H1 (cell line): ENCODE measurements at regions not wholly inside any gene's neighbourhood (a gene's known extent, or its start where the extent isn't known, plus 50 kb on each side); places are given as distances from the start of the nearest gene placed in this dataset.

Experiments used
- CTCF ChIA-PET: fragments of 300-600 bp; sonication (Branson Sonifier 250); formaldehyde crosslinking; loops from one replicate; lab custom pipeline; 2021; ENCODE audit not compliant: partially characterized antibody; lab: Charles Lee
- POLR2A ChIA-PET: fragments of 300-600 bp; sonication (Branson Sonifier 250); formaldehyde crosslinking; loops from one replicate; lab custom pipeline; 2021; ENCODE audit warnings: inconsistent platforms; ENCODE audit not compliant: partially characterized antibody; lab: Charles Lee
- DNase-seq, 2 experiments: peaks; one replicate each; pipeline versions ENCODE4 v3.0.0 to v3.0.0-alpha.2; 2010 to 2022; ENCODE audit warnings: low spot score in 2 of 2, low read depth in 1 of 2, mixed read lengths in 1 of 2
- FAIRE-seq: peaks from 2 replicates; lab custom pipeline; 2011; peaks lifted over from hg19 to GRCh38; lab: Jason Lieb, UNC
- H2AFZ ChIP-seq: 2 replicates; pipeline ENCODE4 v1.8.1; 2012; ENCODE audit warnings: low read length, inconsistent platforms
- H2AK5ac ChIP-seq: 2 replicates; pipeline ENCODE4 v1.6.1; 2013; ENCODE audit warnings: low read depth, low read length
- H2BK120ac ChIP-seq: replicated peaks from 2 replicates; pipeline ENCODE3; 2013; ENCODE audit warnings: low read depth, low read length, inconsistent platforms
- H2BK12ac ChIP-seq: 2 replicates; pipeline ENCODE4 v1.6.1; 2013; ENCODE audit warnings: low read depth, low read length
- H2BK15ac ChIP-seq: 2 replicates; pipeline ENCODE4 v1.6.1; 2013; ENCODE audit warnings: low read length
- H2BK20ac ChIP-seq: 2 replicates; pipeline ENCODE4 v1.6.1; 2013; ENCODE audit warnings: low read length
- H2BK5ac ChIP-seq: 2 replicates; pipeline ENCODE4 v1.6.1; 2013; ENCODE audit warnings: low read depth, low read length
- H3K14ac ChIP-seq: 2 replicates; pipeline ENCODE4 v1.6.1; 2013; ENCODE audit warnings: inconsistent platforms; ENCODE audit not compliant: insufficient read length
- H3K18ac ChIP-seq: 2 replicates; pipeline ENCODE4 v1.6.1; 2013; ENCODE audit warnings: low read length; ENCODE audit errors: extremely low read depth
- H3K23ac ChIP-seq: 2 replicates; pipeline ENCODE4 v1.6.1; 2013; ENCODE audit warnings: inconsistent platforms; ENCODE audit not compliant: insufficient read length
- H3K23me2 ChIP-seq: 2 replicates; pipeline ENCODE4 v1.6.1; 2013; ENCODE audit warnings: low read depth, low read length
- H3K27ac ChIP-seq: 2 replicates; pipeline ENCODE4 v1.6.1; 2011; ENCODE audit warnings: low read depth, low read length, inconsistent platforms
- H3K27me3 ChIP-seq, 4 experiments: replicated peaks in 1 of 4; 1 replicate in 1 of 4; 2 replicates in 3 of 4; pipeline versions ENCODE4 v1.6.1 to v1.8.1; 2011 to 2013; ENCODE audit warnings: low read length in 3 of 4, mild to moderate bottlenecking in 3 of 4, inconsistent platforms in 2 of 4, mixed read lengths in 2 of 4, moderate library complexity in 1 of 4; ENCODE audit not compliant: control insufficient read depth in 3 of 4, insufficient read depth in 3 of 4; ENCODE audit errors: extremely low read depth in 1 of 4
- H3K36me3 ChIP-seq, 4 experiments: 2 replicates each; pipeline versions ENCODE4 v1.6.1 to v1.8.1; 2011 to 2013; ENCODE audit warnings: mild to moderate bottlenecking in 4 of 4, low read length in 3 of 4, moderate library complexity in 2 of 4, control low read depth in 1 of 4, inconsistent platforms in 1 of 4; ENCODE audit not compliant: insufficient read depth in 4 of 4, control insufficient read depth in 2 of 4
- H3K4ac ChIP-seq: replicated peaks from 2 replicates; pipeline ENCODE3; 2013; ENCODE audit warnings: low read length, low read depth, mixed read lengths, inconsistent platforms; ENCODE audit not compliant: insufficient read length
- H3K4me1 ChIP-seq, 4 experiments: replicated peaks in 1 of 4; 1 replicate in 1 of 4; 2 replicates in 3 of 4; pipeline versions ENCODE4 v1.6.1 to v1.8.1; 2011 to 2013; ENCODE audit warnings: low read length in 3 of 4, inconsistent platforms in 2 of 4, mixed read lengths in 1 of 4; ENCODE audit not compliant: insufficient read depth in 4 of 4, control insufficient read depth in 3 of 4
- H3K4me2 ChIP-seq, 2 experiments: 2 replicates each; pipeline versions ENCODE4 v1.6.1 to v1.8.1; 2011 to 2013; ENCODE audit warnings: low read depth in 2 of 2, low read length in 2 of 2, control low read depth in 1 of 2, inconsistent platforms in 1 of 2, mild to moderate bottlenecking in 1 of 2; ENCODE audit not compliant: insufficient read depth in 1 of 2
- H3K4me3 ChIP-seq, 4 experiments: fragments of 200-600, 300-600 bp in 1 of 4; sonication (generic), shearing (Covaris generic), sonication (Bioruptor Twin) in 1 of 4; 2 replicates each; pipeline versions ENCODE4 v1.5.1 to v1.8.1; 2011 to 2016; ENCODE audit warnings: low read length in 4 of 4, low read depth in 3 of 4, control low read depth in 2 of 4, inconsistent platforms in 2 of 4, mild to moderate bottlenecking in 2 of 4, mixed read lengths in 1 of 4, moderate library complexity in 1 of 4; ENCODE audit not compliant: insufficient read depth in 2 of 4; ENCODE audit errors: extremely low read depth in 1 of 4
- H3K56ac ChIP-seq: replicated peaks from 2 replicates; pipeline ENCODE3; 2013; ENCODE audit warnings: low read depth, mild to moderate bottlenecking, mixed read lengths, low read length, inconsistent platforms; ENCODE audit not compliant: insufficient read length
- H3K79me1 ChIP-seq: 2 replicates; pipeline ENCODE4 v1.6.1; 2013; ENCODE audit warnings: low read depth, low read length, control low read depth
- H3K79me2 ChIP-seq, 2 experiments: 2 replicates each; pipeline versions ENCODE4 v1.6.1 to v1.8.1; 2012 to 2013; ENCODE audit warnings: low read length in 2 of 2, mild to moderate bottlenecking in 2 of 2, inconsistent platforms in 1 of 2; ENCODE audit not compliant: insufficient read depth in 2 of 2, control insufficient read depth in 1 of 2
- H3K9ac ChIP-seq, 4 experiments: replicated peaks in 1 of 4; 1 replicate in 1 of 4; 2 replicates in 3 of 4; pipeline versions ENCODE4 v1.6.1 to v1.8.1; 2011 to 2013; ENCODE audit warnings: low read depth in 3 of 4, low read length in 3 of 4, control low read depth in 2 of 4, mild to moderate bottlenecking in 2 of 4, moderate library complexity in 2 of 4, inconsistent platforms in 1 of 4; ENCODE audit errors: extremely low read depth in 1 of 4
- H3K9me3 ChIP-seq, 2 experiments: 2 replicates each; pipeline versions ENCODE4 v1.6.1 to v1.8.1; 2012 to 2013; ENCODE audit warnings: mild to moderate bottlenecking in 2 of 2, moderate library complexity in 2 of 2, control low read depth in 1 of 2, inconsistent platforms in 1 of 2, low read depth in 1 of 2, low read length in 1 of 2, mixed read lengths in 1 of 2; ENCODE audit not compliant: insufficient read depth in 2 of 2
- H4K20me1 ChIP-seq, 2 experiments: replicated peaks in 1 of 2; 2 replicates each; pipeline versions ENCODE3 to v1.8.1; 2011 to 2013; ENCODE audit warnings: inconsistent platforms in 2 of 2, low read length in 2 of 2, mild to moderate bottlenecking in 1 of 2; ENCODE audit not compliant: insufficient read depth in 2 of 2, control insufficient read depth in 1 of 2
- H4K5ac ChIP-seq: 2 replicates; pipeline ENCODE4 v1.6.1; 2013; ENCODE audit warnings: low read length, low read depth, mixed read lengths, inconsistent platforms; ENCODE audit not compliant: insufficient read length
- H4K8ac ChIP-seq: 2 replicates; pipeline ENCODE4 v1.8.0; 2013; ENCODE audit warnings: mild to moderate bottlenecking, moderate library complexity, low read length, inconsistent platforms; ENCODE audit not compliant: insufficient read depth; ENCODE audit errors: extremely low read depth
- H4K91ac ChIP-seq: replicated peaks from 2 replicates; pipeline ENCODE3; 2013; ENCODE audit warnings: low read length, mixed read lengths, inconsistent platforms; ENCODE audit not compliant: insufficient read length
- JUN ChIP-seq: IDR thresholded peaks from 2 replicates; pipeline ENCODE4 v1.6.1; 2011; ENCODE audit warnings: low read depth, mild to moderate bottlenecking, improper control_type of control experiment, low read length
- RBBP5 ChIP-seq: IDR thresholded peaks from 2 replicates; pipeline ENCODE4 v1.7.1; 2012; ENCODE audit warnings: low read depth, mild to moderate bottlenecking, inconsistent platforms, low read length, moderate library complexity, borderline replicate concordance
- SUZ12 ChIP-seq: fragments of 200-600 bp; sonication (generic); IDR thresholded peaks from 2 replicates; pipeline ENCODE4 v1.6.1; 2012; ENCODE audit warnings: mild to moderate bottlenecking, inconsistent platforms, low read length, moderate library complexity, mixed read lengths
- YY1 ChIP-seq: IDR thresholded peaks from 2 replicates; pipeline ENCODE4 v1.6.1; 2011; ENCODE audit warnings: low read depth, mild to moderate bottlenecking, low read length
- WGBS, 2 experiments: shearing (Covaris generic) in 1 of 2; methylation state at CpG; one replicate each; pipeline versions ENCODE4 v1.1.6 to v1.1.7; 2013 to 2015; ENCODE audit warnings: low lambda C conversion rate in 2 of 2, mixed read lengths in 2 of 2, inconsistent platforms in 1 of 2, low coverage in 1 of 2, missing lambda C conversion rate in 1 of 2; ENCODE audit not compliant: insufficient replicate concordance in 2 of 2, insufficient coverage in 1 of 2, insufficient read length in 1 of 2; ENCODE audit errors: extremely low coverage in 1 of 2, missing lambda C conversion rate in 1 of 2; 5-methylcytosine and 5-hydroxymethylcytosine counted together

DNA sequence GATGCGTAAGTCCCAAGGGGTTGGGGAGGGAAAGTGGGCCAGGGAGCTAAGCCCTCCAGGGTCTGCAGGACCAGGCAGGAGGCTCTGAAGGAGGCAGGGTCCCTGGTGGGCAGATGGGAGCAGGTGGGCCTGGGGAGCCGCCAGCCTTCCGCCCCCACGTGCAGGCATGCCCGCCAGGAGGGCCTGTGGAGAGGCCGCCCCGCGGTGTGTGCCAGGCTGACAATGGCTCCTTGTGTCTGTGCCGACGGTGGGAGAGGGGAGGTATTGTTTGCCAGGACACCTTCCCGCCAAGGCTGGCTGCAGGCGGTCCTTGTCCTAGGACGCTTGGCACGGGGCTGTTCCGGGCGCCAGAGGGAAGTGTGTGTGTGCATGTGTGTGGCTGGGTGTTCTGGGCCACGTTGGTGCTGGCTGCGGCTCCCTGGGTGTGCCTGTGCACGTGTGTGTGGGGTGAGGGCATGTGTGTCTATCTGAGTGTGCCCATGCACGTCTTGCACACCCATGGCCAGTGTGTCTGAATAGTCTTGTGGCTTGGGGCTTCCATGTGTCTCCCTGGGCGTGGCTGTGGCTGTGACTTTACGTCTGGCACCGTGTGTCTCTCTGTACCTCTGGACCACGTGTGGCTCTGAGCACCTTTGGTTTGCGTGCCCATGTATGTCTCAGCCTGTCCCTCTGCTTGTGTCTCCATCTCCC, 153.0 kb downstream of the CEBPB start:
- 91% methylated on average over 17 of the region's 25 CpGs; no CpG with 5 or more reads in 1 of the 2 experiments for WGBS, 2 experiments
- Histone ChIP-seq H3K23me2 (no peaks in the 10 kb centered on the region), H3K79me2 (no peaks in the 10 kb centered on the region), H3K27me3 (no peaks in the 10 kb centered on the region; a peak in 1 of 7 replicates), H2AFZ (no peak overlapping the region), H2BK12ac (peak overlapping the region; percentile 68; the same call in 1 of the 2 replicates), H2AK5ac (no peak overlapping the region), H3K23ac (no peak overlapping the region), H3K9ac (no peak overlapping the region), H3K56ac (no peak overlapping the region), H2BK5ac (no peak overlapping the region), H3K4me3 (no peak overlapping the region), H4K5ac (no peak overlapping the region), H3K36me3 (no peaks in the 10 kb centered on the region), H3K18ac (no peak overlapping the region; the same call in 1 of the 2 replicates), H3K4ac (no peak overlapping the region), H3K4me2 (no peak overlapping the region), H2BK120ac (no peak overlapping the region), H4K91ac (peak overlapping the region; percentile 80), H3K14ac (no peak overlapping the region), H4K20me1 (no peaks in the 10 kb centered on the region), H3K9me3 (no peaks in the 10 kb centered on the region), H2BK20ac (peak overlapping the region; percentile 32; the same call in 1 of the 2 replicates), H3K4me1 (peaks cover 0 to 4% (median 0%) of the 10 kb centered on the region in 4 experiments; a peak in 1 of 7 replicates), H4K8ac (peak overlapping the region; percentile 58; the same call in 1 of the 2 replicates), H3K27ac (no peak overlapping the region), H3K79me1 (no peaks in the 10 kb centered on the region), H2BK15ac (no peak overlapping the region; the same call in 1 of the 2 replicates)
- CTCF ChIA-PET, result interaction anchor here (0.6 to 1.2 kb wide), 2 partner anchors 156 kb away, joined by 3 read pairs; no protein-coding TSS in a partner anchor
- DNase-seq, result no peak
- no peak for FAIRE-seq
- POLR2A ChIA-PET, result interaction anchor here (0.8 to 1.6 kb wide), 2 partner anchors 152 to 155 kb away, joined by 3 read pairs; no protein-coding TSS in a partner anchor
- no peak for TF ChIP-seq RBBP5
- no peak for TF ChIP-seq SUZ12
- no peak for TF ChIP-seq JUN
- no peak for TF ChIP-seq YY1
